Tibial artery (tissue), 4 donors: ENCODE measurements at regions not wholly inside any gene's neighbourhood (a gene's known extent, or its start where the extent isn't known, plus 50 kb on each side); places are given as distances from the start of the nearest gene placed in this dataset.
"Not testable (repeated sequence)": the region's sequence is repeated elsewhere in the genome, so short reads cannot be mapped to it uniquely, and the experiment has no call there.

ENCODE experiments used
- DNase-seq, 2 donors: peaks; one replicate each; pipeline ENCODE4 v3.0.0-alpha.2; 2019
- H3K27ac ChIP-seq, 2 donors: fragments of 200-600 bp; sonication (generic) in 1 of 2; 1 replicate in 1 of 2; 2 replicates in 1 of 2; pipeline ENCODE4 v1.5.1; 2018 to 2019; ENCODE audit warnings: mild to moderate bottlenecking in 1 of 2
- H3K27me3 ChIP-seq, 2 donors: fragments of 200-600 bp; sonication (generic) in 1 of 2; one replicate each; pipeline versions ENCODE4 v1.5.1 to v1.6.0; 2016 to 2019
- H3K36me3 ChIP-seq, 3 donors: fragments of 200-600 bp; sonication (generic) in 2 of 3; one replicate each; pipeline ENCODE4 v1.5.1; 2016 to 2019; ENCODE audit warnings: mild to moderate bottlenecking in 2 of 3
- H3K4me1 ChIP-seq, 4 donors: fragments of 200-600 bp; sonication (generic) in 2 of 4; 1 replicate in 3 of 4; 2 replicates in 1 of 4; pipeline ENCODE4 v1.5.1; 2016 to 2019
- H3K4me3 ChIP-seq, 2 donors: fragments of 200-600 bp; sonication (generic) in 1 of 2; 1 replicate in 1 of 2; 2 replicates in 1 of 2; pipeline ENCODE4 v1.5.1; 2018 to 2019; ENCODE audit warnings: mild to moderate bottlenecking in 2 of 2
- H3K9me3 ChIP-seq, 3 donors: fragments of 200-600 bp; sonication (generic) in 1 of 3; one replicate each; pipeline ENCODE4 v1.5.1; 2016 to 2019
- CTCF ChIP-seq, 2 experiments: fragments of 200-600 bp in 1 of 2; fragments of 450-650 bp in 1 of 2; IDR thresholded peaks; one replicate each; pipeline ENCODE4 v1.5.1; 2017 to 2019; ENCODE audit warnings: antibody characterized with exemption in 2 of 2, mild to moderate bottlenecking in 1 of 2, moderate library complexity in 1 of 2
- intact Hi-C: fragments of 100-400 bp; cut with DNase I; formaldehyde crosslinking; loops from one replicate; pipeline ENCODE4 v1.15.0; 2023; ENCODE audit warnings: low total_unique reads

GRCh38 chr1:115447672-115448071 is 109.6 kb upstream of the NGF start:
- H3K27ac ChIP-seq = no peak overlapping the region
- no peaks in the 10 kb centered on the region for H3K36me3 ChIP-seq
- no peak for DNase-seq
- no peaks in the 10 kb centered on the region for H3K27me3 ChIP-seq
- no peak overlapping the region for H3K4me3 ChIP-seq
- H3K4me1 ChIP-seq = no peaks in the 10 kb centered on the region
- intact Hi-C loops = no loop called here
- no peak for TF ChIP-seq CTCF (IDR thresholded peaks at IDR 0.05)
- H3K9me3 ChIP-seq = no peaks in the 10 kb centered on the region

- Histone ChIP-seq H3K9me3 (no peaks in the 10 kb centered on the region), H3K4me1 (no peaks in the 10 kb centered on the region), H3K4me3 (no peak overlapping the region), H3K27me3 (no peaks in the 10 kb centered on the region), H3K36me3 (no peaks in the 10 kb centered on the region), H3K27ac (no peak overlapping the region)
- DNase-seq = no peak
- no peak for TF ChIP-seq CTCF (IDR thresholded peaks at IDR 0.05)
- intact Hi-C loops = no loop called here
Measured at GRCh38 chr1:115445090-115445489, 107.0 kb upstream of the NGF start.

GRCh38 chr1:115440733-115441132 is 102.7 kb upstream of the NGF start:
- Histone ChIP-seq H3K9me3 (no peaks in the 10 kb centered on the region), H3K36me3 (no peaks in the 10 kb centered on the region), H3K4me1 (no peaks in the 10 kb centered on the region), H3K27me3 (no peaks in the 10 kb centered on the region), H3K27ac (no peak overlapping the region), H3K4me3 (no peak overlapping the region)
- TF ChIP-seq CTCF (IDR thresholded peaks at IDR 0.05) = no peak
- intact Hi-C loops = no loop called here
- no peak for DNase-seq

GRCh38 chr1:115439520-115439919 is 101.5 kb upstream of the NGF start:
- not testable (repeated sequence) for H3K27me3 ChIP-seq, H3K9me3 ChIP-seq, H3K27ac ChIP-seq, H3K4me3 ChIP-seq, H3K36me3 ChIP-seq, DNase-seq, H3K4me1 ChIP-seq
- intact Hi-C loops = loop anchor here (10.0 kb wide), 1 partner anchor 95 kb away; no protein-coding TSS in a partner anchor

GRCh38 chr1:115437196-115437595 is 99.1 kb upstream of the NGF start:
- H3K27me3 ChIP-seq = no peaks in the 10 kb centered on the region
- no peaks in the 10 kb centered on the region for H3K9me3 ChIP-seq
- no peaks in the 10 kb centered on the region for H3K36me3 ChIP-seq
- H3K4me3 ChIP-seq = no peak overlapping the region
- no peak for TF ChIP-seq CTCF (IDR thresholded peaks at IDR 0.05)
- no peak overlapping the region for H3K27ac ChIP-seq
- peaks cover 0 to 23% (median 12%) of the 10 kb centered on the region in 4 donors for H3K4me1 ChIP-seq
- intact Hi-C loops = loop anchor here (10.0 kb wide), 1 partner anchor 92 kb away; no protein-coding TSS in a partner anchor
- no peak for DNase-seq

GRCh38 chr1:115436596-115436995 is 98.5 kb upstream of the NGF start:
- Histone ChIP-seq H3K4me3 (no peak overlapping the region), H3K9me3 (no peaks in the 10 kb centered on the region), H3K27me3 (no peaks in the 10 kb centered on the region), H3K36me3 (no peaks in the 10 kb centered on the region), H3K27ac (no peak overlapping the region), H3K4me1 (peaks cover 0 to 23% (median 12%) of the 10 kb centered on the region in 4 donors)
- no peak for TF ChIP-seq CTCF (IDR thresholded peaks at IDR 0.05)
- DNase-seq = no peak
- intact Hi-C loops = loop anchor here (10.0 kb wide), 1 partner anchor 92 kb away; no protein-coding TSS in a partner anchor
